ENCODE measurements at regions not wholly inside any gene's neighbourhood (a gene's known extent, or its start where the extent isn't known, plus 50 kb on each side); places are given as distances from the start of the nearest gene placed in this dataset.

DNA sequence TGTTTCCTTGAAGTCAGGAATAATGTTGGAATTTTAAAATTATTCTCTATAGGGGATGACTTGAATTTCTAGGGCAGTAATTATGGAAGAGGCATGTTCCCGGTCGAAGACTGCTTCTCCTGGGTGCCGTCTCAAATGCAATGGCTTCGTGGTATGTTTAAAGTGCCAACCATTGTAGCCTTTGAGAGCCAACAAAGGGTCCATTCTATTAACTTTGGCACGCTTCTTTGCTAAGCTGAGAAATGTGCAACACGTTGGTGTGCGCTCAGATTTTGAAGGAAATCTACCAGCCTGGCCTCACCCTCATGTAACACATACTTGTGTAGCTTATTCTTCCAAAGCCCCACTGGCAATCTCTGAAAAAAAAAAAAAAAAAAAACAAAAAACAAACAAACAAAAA is 221.2 kb upstream of the ANKH start:
- TF ChIP-seq HEY1 (CRISPR knock-in tag; IDR thresholded peaks at IDR 0.05; ENCODE audit: borderline replicate concordance), result no peak
- no peak for TF ChIP-seq ZNF134 (CRISPR knock-in tag; conservative IDR thresholded peaks at IDR 0.05)
- TF ChIP-seq HDAC1 (IDR thresholded peaks at IDR 0.05), result no peak
- H3K4me1 ChIP-seq (replicated peaks in 1 of 2; ENCODE audit: control insufficient read depth in 2 of 2, insufficient read depth in 2 of 2, low read length in 2 of 2), result no peaks in the 10 kb centered on the region
- H3K27me3 ChIP-seq (ENCODE audit: control insufficient read depth in 2 of 2, insufficient read depth in 2 of 2, low read length in 2 of 2), result no peaks in the 10 kb centered on the region; a peak in 1 of 5 replicates
- no peak overlapping the region for H3K4me3 ChIP-seq
- H3K36me3 ChIP-seq (ENCODE audit: control insufficient read depth, insufficient read depth, low read length), result no peaks in the 10 kb centered on the region
- H2AFZ ChIP-seq (ENCODE audit: low read depth, low read length), result no peak overlapping the region
- ChIA-PET CTCF (ENCODE audit: low intra/inter-chr PET ratio) (no interaction called here), POLR2A (interaction anchor here (0.6 kb wide), 1 partner anchor 168 kb away, joined by 4 read pairs; no protein-coding TSS in a partner anchor)
- WGBS (ENCODE audit: insufficient coverage, low coverage, missing lambda C conversion rate), result 2% methylated on average over 7 of the region's 7 CpGs
- no peaks in the 10 kb centered on the region for H4K20me1 ChIP-seq (replicated peaks; ENCODE audit: control insufficient read depth, insufficient read depth, low read length)
- no peaks in the 10 kb centered on the region for H3K9me3 ChIP-seq (replicated peaks; ENCODE audit: control insufficient read depth, insufficient read depth, low read depth, low read length)
- FAIRE-seq (no peak), ATAC-seq (no peak), DNase-seq (ENCODE audit: extremely low read depth in 1 of 4, low spot score in 3 of 4) (no peak)
- H3K27ac ChIP-seq (ENCODE audit: extremely low read depth, low read depth, low read length), result no peak overlapping the region
- H3K79me2 ChIP-seq (ENCODE audit: control insufficient read depth, insufficient read depth, low read length), result no peaks in the 10 kb centered on the region
- intact Hi-C loops (cut with micrococcal nuclease), result no loop called here
- H3K9me1 ChIP-seq (ENCODE audit: control insufficient read depth, insufficient read depth, low read length), result no peaks in the 10 kb centered on the region
- no peak overlapping the region for H3K4me2 ChIP-seq (ENCODE audit: insufficient read depth, low read length)
- in situ Hi-C loops (cut with MboI), result no loop called here
- BruUV-seq (replicated peaks), result no TSS peak
- H3K9ac ChIP-seq (ENCODE audit: insufficient read depth in 1 of 2, low read depth in 2 of 2, low read length in 2 of 2), result no peak overlapping the region

DNA sequence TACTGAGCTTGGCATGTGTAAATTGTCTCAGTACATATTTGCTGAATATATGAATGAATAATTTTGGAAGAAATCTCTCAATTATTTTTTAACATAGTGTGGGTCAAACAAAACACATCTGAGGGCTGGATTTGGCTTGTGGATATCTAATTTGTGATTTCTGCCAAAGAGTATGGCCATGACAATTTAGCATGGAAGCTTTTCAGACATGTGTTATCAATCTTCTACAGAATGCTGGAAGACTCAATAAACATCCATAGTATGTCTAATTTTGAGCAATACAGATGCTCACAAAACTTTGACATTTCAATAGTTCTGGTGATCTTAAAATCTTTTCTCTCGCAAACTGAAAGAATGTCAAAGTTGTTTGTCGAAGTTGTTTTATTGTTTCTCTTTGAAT is 214.1 kb upstream of the ANKH start:
- H3K4me2 ChIP-seq (ENCODE audit: insufficient read depth, low read length), result no peak overlapping the region
- no peaks in the 10 kb centered on the region for H3K79me2 ChIP-seq (ENCODE audit: control insufficient read depth, insufficient read depth, low read length)
- no peak for FAIRE-seq
- BruUV-seq (replicated peaks), result no TSS peak
- no peak overlapping the region for H3K9ac ChIP-seq (ENCODE audit: insufficient read depth in 1 of 2, low read depth in 2 of 2, low read length in 2 of 2)
- no peak for DNase-seq (ENCODE audit: extremely low read depth in 1 of 4, low spot score in 3 of 4)
- H3K4me3 ChIP-seq, result no peak overlapping the region
- no peak for ATAC-seq
- in situ Hi-C loops (cut with MboI) (no loop called here), intact Hi-C loops (cut with micrococcal nuclease) (no loop called here)
- no peaks in the 10 kb centered on the region for H3K27me3 ChIP-seq (ENCODE audit: control insufficient read depth in 2 of 2, insufficient read depth in 2 of 2, low read length in 2 of 2)
- no peaks in the 10 kb centered on the region for H3K9me1 ChIP-seq (ENCODE audit: control insufficient read depth, insufficient read depth, low read length)
- CTCF ChIA-PET (ENCODE audit: low intra/inter-chr PET ratio), result no interaction called here
- POLR2A ChIA-PET, result no interaction called here
- H3K4me1 ChIP-seq (replicated peaks in 1 of 2; ENCODE audit: control insufficient read depth in 2 of 2, insufficient read depth in 2 of 2, low read length in 2 of 2), result no peaks in the 10 kb centered on the region
- H2AFZ ChIP-seq (ENCODE audit: low read depth, low read length), result no peak overlapping the region
- H4K20me1 ChIP-seq (replicated peaks; ENCODE audit: control insufficient read depth, insufficient read depth, low read length), result no peaks in the 10 kb centered on the region
- no peak overlapping the region for H3K27ac ChIP-seq (ENCODE audit: extremely low read depth, low read depth, low read length)
- H3K9me3 ChIP-seq (replicated peaks; ENCODE audit: control insufficient read depth, insufficient read depth, low read depth, low read length), result no peaks in the 10 kb centered on the region
- 0% methylated on average over 2 of the region's 2 CpGs for WGBS (ENCODE audit: insufficient coverage, low coverage, missing lambda C conversion rate)
- no peaks in the 10 kb centered on the region for H3K36me3 ChIP-seq (ENCODE audit: control insufficient read depth, insufficient read depth, low read length)
- TF ChIP-seq RNF2 (IDR thresholded peaks at IDR 0.05), result no peak
- TF ChIP-seq, protein P1, sequence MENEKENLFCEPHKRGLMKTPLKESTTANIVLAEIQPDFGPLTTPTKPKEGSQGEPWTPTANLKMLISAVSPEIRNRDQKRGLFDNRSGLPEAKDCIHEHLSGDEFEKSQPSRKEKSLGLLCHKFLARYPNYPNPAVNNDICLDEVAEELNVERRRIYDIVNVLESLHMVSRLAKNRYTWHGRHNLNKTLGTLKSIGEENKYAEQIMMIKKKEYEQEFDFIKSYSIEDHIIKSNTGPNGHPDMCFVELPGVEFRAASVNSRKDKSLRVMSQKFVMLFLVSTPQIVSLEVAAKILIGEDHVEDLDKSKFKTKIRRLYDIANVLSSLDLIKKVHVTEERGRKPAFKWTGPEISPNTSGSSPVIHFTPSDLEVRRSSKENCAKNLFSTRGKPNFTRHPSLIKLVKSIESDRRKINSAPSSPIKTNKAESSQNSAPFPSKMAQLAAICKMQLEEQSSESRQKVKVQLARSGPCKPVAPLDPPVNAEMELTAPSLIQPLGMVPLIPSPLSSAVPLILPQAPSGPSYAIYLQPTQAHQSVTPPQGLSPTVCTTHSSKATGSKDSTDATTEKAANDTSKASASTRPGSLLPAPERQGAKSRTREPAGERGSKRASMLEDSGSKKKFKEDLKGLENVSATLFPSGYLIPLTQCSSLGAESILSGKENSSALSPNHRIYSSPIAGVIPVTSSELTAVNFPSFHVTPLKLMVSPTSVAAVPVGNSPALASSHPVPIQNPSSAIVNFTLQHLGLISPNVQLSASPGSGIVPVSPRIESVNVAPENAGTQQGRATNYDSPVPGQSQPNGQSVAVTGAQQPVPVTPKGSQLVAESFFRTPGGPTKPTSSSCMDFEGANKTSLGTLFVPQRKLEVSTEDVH (IDR thresholded peaks at IDR 0.05; ENCODE audit: low read depth, partially characterized antibody), result no peak
- TF ChIP-seq ETV6 (IDR thresholded peaks at IDR 0.05; ENCODE audit: borderline replicate concordance in 1 of 2, low read depth in 2 of 2, low read length in 1 of 2), result no peak
- no peak for TF ChIP-seq ETV6 (CRISPR knock-in tag; IDR thresholded peaks at IDR 0.05; ENCODE audit: borderline replicate concordance)
- TF ChIP-seq, protein P2, sequence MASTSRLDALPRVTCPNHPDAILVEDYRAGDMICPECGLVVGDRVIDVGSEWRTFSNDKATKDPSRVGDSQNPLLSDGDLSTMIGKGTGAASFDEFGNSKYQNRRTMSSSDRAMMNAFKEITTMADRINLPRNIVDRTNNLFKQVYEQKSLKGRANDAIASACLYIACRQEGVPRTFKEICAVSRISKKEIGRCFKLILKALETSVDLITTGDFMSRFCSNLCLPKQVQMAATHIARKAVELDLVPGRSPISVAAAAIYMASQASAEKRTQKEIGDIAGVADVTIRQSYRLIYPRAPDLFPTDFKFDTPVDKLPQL (IDR thresholded peaks at IDR 0.05; ENCODE audit: extremely low read depth, insufficient read length), result no peak
- TF ChIP-seq, protein P3, sequence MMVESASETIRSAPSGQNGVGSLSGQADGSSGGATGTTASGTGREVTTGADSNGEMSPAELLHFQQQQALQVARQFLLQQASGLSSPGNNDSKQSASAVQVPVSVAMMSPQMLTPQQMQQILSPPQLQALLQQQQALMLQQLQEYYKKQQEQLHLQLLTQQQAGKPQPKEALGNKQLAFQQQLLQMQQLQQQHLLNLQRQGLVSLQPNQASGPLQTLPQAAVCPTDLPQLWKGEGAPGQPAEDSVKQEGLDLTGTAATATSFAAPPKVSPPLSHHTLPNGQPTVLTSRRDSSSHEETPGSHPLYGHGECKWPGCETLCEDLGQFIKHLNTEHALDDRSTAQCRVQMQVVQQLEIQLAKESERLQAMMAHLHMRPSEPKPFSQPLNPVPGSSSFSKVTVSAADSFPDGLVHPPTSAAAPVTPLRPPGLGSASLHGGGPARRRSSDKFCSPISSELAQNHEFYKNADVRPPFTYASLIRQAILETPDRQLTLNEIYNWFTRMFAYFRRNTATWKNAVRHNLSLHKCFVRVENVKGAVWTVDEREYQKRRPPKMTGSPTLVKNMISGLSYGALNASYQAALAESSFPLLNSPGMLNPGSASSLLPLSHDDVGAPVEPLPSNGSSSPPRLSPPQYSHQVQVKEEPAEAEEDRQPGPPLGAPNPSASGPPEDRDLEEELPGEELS (CRISPR knock-in tag; IDR thresholded peaks at IDR 0.05; ENCODE audit: borderline replicate concordance), result no peak
- TF ChIP-seq ZNF197 (CRISPR knock-in tag; IDR thresholded peaks at IDR 0.05; ENCODE audit: low read depth), result no peak
- TF ChIP-seq NFE2 (IDR thresholded peaks at IDR 0.05; ENCODE audit: low read depth), result no peak
- TF ChIP-seq ZNF41 (CRISPR knock-in tag; conservative IDR thresholded peaks at IDR 0.05), result no peak

All from K562 (cell line).